HG03342 (cell line): ENCODE measurements at regions not wholly inside any gene's neighbourhood (a gene's known extent, or its start where the extent isn't known, plus 50 kb on each side); places are given as distances from the start of the nearest gene placed in this dataset.
A peak's percentile ranks its signal among the peaks of the same experiment; 100 is the strongest.

Source experiments
- ATAC-seq: cut with Tn5 transposase; IDR thresholded peaks from one replicate; pipeline ENCODE4 v1.9.1; 2021; ENCODE audit warnings: mild to moderate bottlenecking, moderate library complexity; ENCODE audit not compliant: unreplicated experiment

DNA sequence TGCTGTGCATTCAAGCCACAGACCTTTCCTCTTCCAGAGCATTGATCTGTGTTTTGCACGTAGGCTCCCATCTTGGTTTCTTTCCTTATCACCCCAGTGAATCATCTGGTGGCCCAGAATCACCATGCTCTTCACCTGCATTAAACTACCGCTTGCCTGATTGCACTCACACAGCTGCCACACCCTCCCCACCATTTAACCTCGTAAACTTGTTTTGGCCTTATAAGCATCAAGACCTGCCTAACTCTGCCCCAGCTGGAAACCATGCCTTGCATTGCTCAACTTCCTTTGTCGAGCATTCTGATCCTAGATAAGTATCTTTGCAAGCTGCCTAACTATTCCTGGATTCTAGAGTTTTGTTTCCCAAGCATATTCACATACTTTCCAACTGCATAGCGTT lies 369.6 kb upstream of the SEMA6A start:
- no peak for ATAC-seq

DNA sequence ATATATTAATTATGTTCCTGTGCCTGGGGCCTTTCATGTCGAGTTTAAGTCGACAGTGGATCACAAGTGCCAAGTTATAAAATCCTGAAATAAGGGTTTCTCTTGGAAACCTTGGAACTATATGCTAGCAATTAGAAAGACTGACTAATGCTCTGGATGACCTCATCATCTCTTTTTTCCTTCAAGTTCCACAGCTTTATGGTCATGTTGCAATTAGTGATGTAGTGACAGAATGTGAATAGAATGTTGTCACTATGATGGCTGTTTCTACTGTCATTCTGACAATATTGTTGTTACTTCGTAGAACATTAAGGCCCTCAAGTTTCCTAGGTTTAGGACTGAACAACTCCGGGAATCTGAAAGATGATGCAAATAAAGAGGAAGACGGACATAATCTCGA lies 368.0 kb upstream of the SEMA6A start:
- no peak for ATAC-seq

DNA sequence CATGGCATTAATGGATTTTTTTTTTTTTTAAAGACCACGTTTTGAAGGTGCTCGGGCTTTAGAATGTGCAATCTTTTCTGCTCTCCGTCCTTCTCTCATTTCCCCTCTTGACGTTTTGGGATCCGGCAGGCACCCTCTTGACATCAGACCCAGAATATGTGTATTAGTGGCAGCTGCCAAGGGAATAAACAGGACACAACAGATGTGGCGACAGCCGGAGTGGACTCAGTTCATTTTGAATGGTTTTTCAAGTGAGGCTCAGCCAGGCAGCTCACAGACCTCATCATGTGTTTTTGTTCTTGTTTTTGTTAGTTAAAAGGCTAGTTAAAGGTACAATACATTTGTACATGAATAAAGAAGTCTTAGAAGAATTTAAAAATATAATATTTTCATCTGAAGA lies 365.0 kb upstream of the SEMA6A start:
- no peak for ATAC-seq

DNA sequence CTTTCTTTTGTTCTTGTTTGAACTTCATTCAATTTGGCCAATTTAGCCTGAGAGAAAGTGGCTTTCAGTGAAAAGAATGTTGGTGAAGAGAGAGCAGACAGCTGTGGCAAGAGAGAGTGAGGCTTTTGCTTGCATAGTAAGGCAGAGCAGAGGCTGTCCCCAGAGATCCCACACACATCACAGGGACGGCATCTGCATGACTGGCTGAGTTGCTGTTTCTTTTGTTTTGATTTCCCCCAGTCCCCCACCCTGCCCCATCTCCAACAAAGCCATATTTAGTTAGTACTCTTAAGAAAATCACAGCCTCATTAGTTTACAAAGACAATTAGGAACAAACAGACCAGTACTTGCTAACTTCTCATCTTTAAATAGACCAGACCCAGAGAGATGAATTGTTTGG lies 363.9 kb upstream of the SEMA6A start:
- ATAC-seq, result no peak

DNA sequence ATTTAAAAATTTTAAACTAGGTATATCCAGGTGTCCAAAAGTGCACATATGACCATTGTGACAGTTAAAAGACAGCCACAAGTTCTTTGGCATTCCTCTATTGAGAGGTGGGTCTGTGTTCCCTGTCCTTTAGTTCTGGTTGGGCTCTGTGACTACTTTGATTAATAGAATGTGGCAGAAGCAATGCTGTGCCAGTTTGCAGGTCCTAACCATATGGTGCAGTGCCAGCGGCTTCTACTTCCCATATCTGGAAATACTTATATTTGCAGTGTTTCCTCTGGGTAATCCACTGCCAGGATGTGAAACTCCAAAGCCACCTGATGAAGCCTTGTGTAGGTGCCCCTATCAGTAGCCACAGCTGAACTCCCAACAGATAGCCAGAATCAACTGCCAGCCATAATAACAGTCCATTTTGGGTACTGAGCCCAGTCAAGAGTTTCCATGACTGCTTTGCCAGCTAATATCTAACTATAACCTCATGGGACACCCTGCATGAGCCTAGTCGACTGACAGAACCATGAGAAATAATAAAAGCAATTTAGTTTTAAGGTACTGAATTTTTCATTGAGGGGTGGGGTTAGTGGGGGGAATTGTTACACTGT lies 361.0 kb upstream of the SEMA6A start:
- no peak for ATAC-seq

DNA sequence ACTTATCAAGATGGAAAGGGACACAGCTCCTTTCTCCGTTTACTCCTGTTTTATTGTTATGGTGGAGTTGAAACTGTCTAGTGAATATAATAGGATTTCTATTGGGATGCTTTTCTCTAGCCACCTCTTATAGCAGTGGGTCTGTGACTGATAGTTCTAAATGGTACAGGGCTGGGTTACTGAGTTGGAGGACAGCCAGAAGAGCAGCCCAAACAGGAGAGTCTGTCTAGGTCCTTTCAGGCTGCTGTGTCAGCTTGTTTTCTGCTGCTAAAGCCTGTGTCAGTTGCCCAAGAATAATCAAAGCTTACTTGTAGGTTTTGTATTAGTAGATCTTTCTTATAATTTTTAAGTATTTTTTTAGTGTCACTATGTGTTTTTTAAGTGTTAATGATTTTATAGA lies 356.0 kb upstream of the SEMA6A start:
- no peak for ATAC-seq

DNA sequence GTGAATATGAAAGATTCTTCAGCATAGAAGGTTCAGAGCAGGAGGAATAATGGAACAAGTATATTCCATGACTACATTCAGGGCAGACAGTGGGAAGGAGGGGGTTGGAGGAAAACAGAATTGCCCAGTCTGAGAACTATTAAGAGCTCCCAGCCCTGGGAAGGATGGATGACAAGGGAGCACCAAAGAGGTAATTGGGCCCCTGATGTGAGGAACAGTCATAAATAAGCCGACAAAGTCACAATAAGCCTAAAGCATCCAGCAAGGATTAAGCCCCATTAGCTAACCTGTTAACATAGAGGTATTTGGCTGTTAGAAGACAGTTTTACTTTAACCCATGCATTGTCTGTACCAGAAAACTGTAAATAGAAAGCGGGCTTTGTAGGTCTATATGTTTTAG lies 348.7 kb upstream of the SEMA6A start:
- ATAC-seq, result no peak

DNA sequence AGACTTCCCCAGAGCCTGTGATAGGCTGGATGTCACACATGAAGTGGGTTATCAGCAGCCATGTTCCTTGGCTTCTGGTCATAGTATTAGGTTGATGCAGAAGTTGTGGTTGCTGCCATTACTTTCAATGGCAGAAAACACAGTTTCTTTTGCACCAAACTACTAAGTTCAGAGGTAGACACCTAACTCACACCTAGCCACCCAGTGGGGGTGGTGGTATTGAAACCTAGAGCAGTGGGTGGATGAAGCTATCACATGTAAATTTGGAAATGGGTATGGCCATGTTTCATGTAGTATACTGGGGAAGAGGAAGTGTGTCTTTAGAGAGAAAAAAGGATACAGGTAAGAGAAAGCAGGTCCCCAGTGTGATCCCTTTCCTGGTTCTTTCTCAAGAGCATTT lies 347.9 kb upstream of the SEMA6A start:
- peak; percentile 83 for ATAC-seq

DNA sequence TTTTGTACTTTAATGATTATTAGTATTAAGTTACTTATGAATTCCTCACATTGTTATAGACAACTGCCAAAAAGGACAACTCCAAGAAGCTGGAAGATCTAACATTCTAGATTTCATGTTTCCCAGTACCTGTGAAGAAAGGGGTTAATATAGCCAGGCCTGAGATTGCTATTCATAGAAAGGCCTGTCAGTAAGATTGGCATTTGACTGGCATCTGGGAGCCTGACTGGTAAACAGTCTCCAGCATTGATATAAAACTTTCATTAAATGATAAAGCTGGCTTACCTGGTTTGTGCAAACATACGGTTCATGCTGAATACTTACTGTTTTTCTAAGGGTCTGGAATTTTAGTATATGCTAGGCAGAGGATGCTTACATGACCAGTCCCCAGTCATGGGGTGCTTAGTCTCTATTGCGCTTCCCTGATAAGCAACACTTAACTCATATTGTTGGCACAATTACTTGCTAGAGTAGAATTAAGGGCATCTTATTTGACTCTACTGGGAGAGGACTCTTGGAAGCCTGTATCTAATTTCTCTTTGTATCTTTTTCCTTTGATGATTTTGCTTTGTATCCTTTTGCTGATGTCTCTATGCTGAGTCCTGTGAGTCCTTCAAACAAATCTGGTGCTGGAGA lies 340.4 kb upstream of the SEMA6A start:
- no peak for ATAC-seq

DNA sequence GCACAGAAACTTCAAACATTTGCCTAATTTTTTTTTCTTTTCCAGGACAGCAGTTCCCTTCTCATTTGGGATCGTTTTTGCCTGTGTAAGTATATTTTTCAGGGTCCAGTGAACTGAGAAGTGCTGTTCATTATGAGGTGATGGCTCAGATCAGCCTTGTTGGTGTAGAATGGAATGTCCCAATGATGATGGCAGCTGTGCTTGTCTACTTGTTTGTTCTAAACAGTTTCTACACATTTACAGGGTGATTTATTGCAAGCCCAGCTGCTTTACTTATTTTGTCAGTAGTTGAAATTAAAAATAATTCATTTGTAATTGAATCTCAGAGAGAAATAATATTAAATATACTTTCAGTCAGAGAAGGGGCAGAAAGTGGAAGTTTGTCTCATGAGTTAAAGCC lies 337.6 kb upstream of the SEMA6A start:
- ATAC-seq, result no peak

DNA sequence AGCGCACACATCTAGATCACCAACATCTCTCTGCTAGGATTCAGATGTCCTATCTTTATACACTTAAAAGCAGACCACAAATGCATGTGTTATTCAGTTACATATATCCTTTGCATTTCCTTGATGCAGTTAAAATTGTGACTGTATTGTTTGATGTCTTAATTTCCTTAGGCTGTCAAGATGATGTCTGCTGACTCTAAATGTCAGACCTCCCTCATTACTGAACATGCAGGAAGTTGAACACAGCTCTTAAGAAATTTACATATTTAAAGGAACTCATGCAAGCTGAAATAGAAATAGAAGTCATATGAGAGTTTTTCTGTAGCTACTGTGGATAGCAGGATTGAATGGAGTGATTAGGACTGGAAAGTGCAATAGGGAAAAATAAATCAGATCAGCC lies 336.5 kb upstream of the SEMA6A start:
- ATAC-seq, result no peak

DNA sequence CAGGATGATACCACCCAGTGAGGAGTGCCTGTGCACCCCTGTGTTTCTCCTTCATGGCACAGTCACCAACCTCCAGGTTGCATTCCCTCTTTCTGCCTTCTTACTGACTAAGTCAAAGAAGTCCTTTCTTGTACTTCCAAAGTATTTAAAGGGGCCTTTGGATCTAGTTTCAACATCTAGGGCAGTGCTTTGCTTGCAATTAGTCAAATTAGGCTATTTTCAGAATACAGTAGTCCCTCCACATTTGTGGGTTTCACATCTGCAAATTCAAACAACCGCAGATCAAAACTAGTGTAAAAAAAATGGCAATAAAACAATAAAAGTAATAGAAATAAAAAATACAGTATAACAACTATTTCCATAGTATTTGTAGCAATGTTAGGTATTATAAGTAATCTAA lies 333.9 kb upstream of the SEMA6A start:
- ATAC-seq, result peak; percentile 85

DNA sequence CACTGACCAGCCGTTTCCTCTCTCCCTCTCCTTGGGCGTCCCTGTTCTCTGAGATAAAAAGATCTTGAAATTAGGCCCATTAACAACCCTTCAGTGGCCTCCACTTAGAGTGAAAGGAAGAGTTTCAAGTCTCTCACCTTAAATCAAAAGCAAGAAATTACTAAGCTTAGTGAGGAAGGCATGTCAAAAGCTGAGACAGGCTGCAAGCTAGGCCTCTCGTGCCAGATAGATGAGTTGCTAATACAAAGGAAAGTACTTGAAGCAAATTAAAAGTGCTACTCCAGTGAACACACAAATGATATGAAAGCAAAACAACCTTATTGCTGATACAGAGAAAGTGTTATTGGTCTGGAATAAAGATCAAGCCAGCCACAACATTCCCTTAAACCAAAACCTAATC lies 331.3 kb upstream of the SEMA6A start:
- ATAC-seq, result no peak

DNA sequence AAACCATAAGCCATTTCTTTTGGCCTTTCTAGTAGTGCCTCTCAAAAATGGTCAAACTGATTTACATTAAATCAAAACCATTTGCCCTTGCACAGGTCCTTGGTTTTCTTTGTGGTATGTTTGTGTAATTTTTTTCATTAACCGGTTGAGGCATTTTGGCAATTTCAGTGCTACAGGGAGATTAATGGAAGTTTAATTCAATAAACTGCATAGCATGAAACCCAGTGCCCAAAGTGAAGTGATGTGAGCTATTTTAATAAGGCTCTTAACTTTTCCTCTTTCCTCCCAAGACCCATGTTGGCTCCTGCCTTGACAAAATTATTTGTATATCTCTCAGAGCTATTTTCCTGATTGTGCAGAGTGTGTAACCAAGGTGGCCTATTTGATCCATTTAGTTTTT lies 326.2 kb upstream of the SEMA6A start:
- ATAC-seq, result no peak

DNA sequence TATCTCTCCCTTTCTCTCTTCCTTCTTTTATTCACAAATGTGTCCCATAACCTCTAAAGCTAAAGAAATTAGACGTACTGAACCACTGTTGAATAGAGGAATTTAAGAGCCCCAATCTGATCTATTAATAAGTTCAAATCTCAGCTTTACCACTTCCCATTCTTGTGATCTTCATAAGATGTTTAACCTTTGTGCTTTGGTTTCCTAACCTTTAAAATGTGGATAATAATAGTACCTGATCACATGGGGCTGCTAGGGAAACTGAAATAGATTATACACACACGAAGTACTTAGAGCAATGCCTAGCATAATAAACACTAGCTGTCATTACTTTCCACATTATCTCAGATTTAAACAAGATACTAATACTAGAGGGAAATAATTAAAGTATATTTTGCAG lies 324.3 kb upstream of the SEMA6A start:
- ATAC-seq, result peak; percentile 71

DNA sequence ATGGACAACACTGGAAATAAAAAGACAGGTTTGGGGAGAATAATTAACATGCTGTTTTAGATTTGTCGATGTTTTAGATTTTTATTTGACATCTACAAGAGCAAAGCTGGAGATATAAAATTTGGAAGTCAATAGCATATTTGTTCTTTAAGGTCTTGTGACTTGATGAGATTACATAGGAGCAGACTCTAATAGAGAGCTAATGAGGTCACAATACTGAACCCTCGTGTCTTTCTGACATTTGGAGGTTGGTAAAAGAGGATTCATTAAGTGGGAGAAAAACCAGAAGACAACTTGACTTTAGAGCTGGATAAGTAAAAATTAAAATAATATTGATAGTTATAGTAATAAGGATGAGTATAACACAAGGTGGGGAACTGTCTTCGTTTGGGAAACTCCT lies 322.7 kb upstream of the SEMA6A start:
- no peak for ATAC-seq

DNA sequence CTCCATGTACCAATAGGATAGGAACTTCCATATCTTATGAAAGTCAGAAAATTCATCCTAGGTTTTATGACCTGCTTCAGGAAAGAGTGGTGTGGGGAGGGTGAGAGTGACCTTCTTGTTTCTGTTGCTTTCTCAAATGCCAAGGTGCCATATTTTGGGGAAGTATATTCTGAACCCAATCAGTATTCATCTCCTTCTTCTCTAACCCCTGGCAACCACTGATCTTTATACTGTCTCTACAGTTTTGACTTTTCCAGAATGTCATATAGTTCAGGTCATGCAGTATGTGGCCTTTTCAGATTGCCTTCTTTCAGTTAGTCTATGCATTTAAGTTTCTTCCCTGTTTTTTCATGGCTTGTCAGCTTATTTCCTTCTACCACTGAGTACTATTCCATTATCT lies 321.4 kb upstream of the SEMA6A start:
- ATAC-seq, result no peak

DNA sequence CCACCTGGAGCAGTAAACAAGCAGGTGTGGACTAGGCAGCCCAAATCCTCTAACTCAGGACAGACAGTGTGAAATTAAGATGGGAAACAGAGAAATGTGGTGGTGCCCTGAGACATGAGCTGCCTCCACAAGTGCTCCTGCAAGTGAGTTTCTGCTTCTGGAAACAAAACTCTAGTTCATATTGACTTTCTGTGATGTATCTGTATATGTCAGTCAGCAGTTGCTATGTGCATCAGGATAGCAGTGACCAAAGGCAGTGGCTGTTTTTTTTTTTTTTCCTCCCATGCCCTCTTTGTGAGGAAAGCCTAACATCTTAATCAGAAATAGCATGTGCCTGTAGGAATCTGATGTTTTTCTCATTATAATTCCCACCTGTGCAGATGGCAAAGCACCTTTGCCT lies 318.4 kb upstream of the SEMA6A start:
- no peak for ATAC-seq

DNA sequence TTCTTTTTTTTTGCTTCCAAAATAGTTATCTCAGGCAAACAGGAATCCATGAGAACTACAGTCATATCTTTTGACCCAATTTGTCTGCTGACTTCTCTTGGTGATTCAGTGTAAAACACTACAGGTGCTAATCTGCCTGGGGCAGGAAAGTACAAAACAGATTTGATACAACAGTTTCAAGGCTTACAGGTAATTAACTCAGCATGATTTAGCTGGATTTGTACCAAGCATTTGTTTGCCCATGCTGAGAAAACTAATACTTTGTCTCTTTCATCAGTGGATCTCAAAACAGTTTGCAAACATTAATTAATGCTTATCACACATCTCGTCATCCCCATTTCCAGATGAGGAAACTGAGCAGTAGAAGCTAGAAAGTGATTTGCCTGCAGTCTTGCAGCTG lies 312.5 kb upstream of the SEMA6A start:
- no peak for ATAC-seq

DNA sequence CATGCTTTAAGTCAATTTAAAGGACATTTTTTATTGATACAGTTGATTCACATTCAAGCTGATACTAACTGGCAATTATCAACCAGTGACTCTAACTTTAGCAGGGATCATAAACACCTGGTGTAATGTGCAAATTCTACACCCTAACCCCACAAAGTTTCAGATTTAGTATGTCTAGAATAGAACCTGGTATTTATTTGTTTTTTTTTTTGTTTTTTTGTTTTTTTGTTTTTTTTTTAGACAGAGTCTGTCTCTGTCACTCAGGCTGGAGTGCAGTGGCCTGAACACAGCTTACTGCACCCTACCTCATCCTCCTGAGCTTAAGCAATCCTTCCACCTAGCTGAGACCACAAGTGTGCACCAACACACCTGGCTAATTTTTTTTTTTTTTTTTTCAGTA lies 311.2 kb upstream of the SEMA6A start:
- ATAC-seq, result peak; percentile 57

DNA sequence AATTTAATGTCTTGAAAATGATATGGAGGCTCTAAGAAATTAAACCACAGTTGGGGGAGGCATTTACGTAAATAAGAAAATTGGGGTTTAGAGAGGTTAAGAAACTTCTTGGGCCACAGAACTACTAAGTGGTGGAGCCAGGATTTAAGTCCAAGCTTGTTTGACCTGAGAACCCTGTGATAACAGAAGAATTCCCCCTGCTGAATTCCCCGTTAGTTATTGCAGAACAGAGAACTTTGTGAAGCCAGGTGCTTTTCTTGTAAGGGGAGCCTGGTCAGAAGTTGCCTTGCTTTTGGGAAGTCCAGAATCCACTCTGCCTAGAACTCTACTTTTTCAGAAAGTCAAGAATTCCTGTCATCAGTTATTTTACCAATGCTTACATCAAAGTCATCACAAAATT lies 309.3 kb upstream of the SEMA6A start:
- peak; percentile 49 for ATAC-seq

DNA sequence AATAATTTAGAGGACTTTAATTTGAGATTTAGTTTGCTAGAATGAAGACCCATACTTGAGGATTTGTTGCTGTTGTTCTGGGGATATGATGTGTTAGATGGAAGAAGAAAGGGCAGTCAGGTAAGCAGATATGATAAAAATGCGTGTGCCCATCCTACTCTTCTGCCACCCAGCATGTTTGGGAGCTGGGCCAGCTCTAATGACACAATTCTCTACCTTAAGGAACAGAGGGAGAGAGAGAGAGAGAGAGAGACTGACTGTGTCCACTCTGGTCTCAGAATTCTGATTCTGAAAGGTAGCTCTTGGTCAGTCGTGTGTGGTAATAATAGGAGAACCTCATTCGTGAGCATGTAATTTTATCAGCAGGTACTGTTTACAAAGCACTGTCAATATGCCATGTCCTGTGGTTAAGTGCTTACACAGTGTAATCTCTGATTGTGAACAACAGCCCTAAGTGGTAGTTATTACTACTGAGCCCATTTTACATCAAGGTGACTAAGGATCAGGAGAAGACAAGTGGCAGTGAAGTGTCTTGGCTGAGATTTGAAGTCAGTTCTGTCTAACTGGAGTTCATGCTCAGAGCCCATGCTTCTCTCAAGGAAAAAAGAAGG lies 307.4 kb upstream of the SEMA6A start:
- no peak for ATAC-seq

DNA sequence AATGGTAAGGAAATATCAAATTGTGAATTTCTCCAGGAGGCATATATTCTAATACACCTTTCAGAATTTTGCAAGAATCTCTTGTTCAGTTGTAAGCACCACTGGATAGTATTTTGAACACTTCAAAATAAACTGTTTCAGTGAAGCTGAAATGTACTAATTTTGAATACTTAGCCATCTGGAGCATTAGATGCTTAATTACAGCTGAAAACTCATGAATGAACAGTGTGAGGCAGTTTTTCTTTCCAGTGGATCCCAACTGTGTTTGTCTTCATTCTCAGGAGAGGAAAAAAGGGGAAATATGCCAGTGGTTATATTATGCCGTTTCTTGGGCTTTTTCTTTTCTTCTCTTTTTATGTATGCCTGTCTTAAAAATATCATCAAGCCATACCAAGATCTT lies 306.0 kb upstream of the SEMA6A start:
- ATAC-seq, result no peak
